Muscle of leg (tissue), 3 donors: ENCODE measurements at regions not wholly inside any gene's neighbourhood (a gene's known extent, or its start where the extent isn't known, plus 50 kb on each side); places are given as distances from the start of the nearest gene placed in this dataset.
"Not testable (repeated sequence)": the region's sequence is repeated elsewhere in the genome, so short reads cannot be mapped to it uniquely, and the experiment has no call there.

Source experiments
- DNase-seq: peaks from one replicate; pipeline ENCODE4 v3.0.0; 2013
- H3K27ac ChIP-seq: one replicate; pipeline ENCODE4 v1.5.1; 2013; ENCODE audit warnings: mild to moderate bottlenecking, low read length, control low read depth
- H3K27me3 ChIP-seq: one replicate; pipeline ENCODE4 v1.6.1; 2013; ENCODE audit warnings: low read length; ENCODE audit not compliant: control insufficient read depth, insufficient read depth
- H3K36me3 ChIP-seq: one replicate; pipeline ENCODE4 v1.6.1; 2013; ENCODE audit warnings: low read length; ENCODE audit not compliant: control insufficient read depth, insufficient read depth
- H3K4me1 ChIP-seq: one replicate; pipeline ENCODE4 v1.6.1; 2013; ENCODE audit warnings: low read length; ENCODE audit not compliant: control insufficient read depth, insufficient read depth
- H3K4me3 ChIP-seq: one replicate; pipeline ENCODE4 v1.5.1; 2013; ENCODE audit warnings: low read length, control low read depth
- H3K9me3 ChIP-seq: replicated peaks from 2 replicates; pipeline ENCODE4 v1.6.1; 2013; ENCODE audit warnings: low read depth, low read length; ENCODE audit not compliant: control insufficient read depth
- WGBS: methylation state at CpG from one replicate; pipeline ENCODE4 v1.1.5; 2013; ENCODE audit warnings: missing lambda C conversion rate; ENCODE audit not compliant: insufficient coverage; 5-methylcytosine and 5-hydroxymethylcytosine counted together

DNA sequence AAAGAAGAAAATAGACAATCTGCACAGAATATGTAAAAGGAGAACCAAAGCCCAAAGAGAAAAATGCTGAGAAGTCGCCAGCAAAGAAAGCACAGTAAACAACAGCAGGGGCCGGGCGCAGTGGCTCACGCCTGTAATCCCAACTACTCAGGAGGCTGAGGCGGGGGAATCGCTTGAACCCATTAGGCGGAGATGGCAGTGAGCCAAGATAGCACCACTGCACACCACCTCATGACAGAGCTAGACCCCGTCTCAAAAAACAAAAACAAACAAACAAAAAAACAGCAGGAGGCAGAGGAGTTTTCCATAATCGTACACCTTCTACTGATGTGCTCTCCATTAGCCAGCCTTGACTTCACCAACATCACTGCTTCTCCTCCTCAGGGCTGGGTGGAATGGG, 153.2 kb downstream of the LYPLAL1 start:
- Histone ChIP-seq H3K4me1 (peaks cover 3% of the 10 kb centered on the region), H3K9me3 (peaks cover 3% of the 10 kb centered on the region), H3K36me3 (peaks cover 2% of the 10 kb centered on the region), H3K4me3 (no peak overlapping the region), H3K27ac (no peak overlapping the region), H3K27me3 (no peaks in the 10 kb centered on the region)
- WGBS, result 91% methylated on average over 4 of the region's 9 CpGs
- no peak for DNase-seq

DNA sequence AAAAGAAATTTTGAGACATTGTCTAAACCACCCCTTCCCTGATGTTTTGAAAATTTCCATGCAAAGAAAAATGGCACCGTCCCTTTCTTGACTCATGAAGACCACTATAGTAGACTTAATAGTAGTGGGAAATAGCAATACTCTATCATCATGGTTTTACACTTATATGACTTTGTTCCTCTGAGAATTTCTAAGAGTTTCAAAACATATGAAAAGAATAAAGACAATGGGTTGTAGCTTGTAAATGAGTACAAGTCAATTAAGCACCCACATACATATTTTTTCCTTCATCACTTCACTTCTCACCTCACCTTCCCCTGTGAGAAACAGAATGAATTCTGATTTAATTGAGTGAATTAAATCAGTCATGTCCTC, 151.7 kb downstream of the LYPLAL1 start:
- Histone ChIP-seq H3K27me3 (no peaks in the 10 kb centered on the region), H3K27ac (no peak overlapping the region), H3K4me1 (peaks cover 3% of the 10 kb centered on the region), H3K36me3 (peaks cover 2% of the 10 kb centered on the region), H3K4me3 (no peak overlapping the region), H3K9me3 (peaks cover 3% of the 10 kb centered on the region)
- no CpG with 5 or more reads among the region's 1 CpG for WGBS
- no peak for DNase-seq

DNA sequence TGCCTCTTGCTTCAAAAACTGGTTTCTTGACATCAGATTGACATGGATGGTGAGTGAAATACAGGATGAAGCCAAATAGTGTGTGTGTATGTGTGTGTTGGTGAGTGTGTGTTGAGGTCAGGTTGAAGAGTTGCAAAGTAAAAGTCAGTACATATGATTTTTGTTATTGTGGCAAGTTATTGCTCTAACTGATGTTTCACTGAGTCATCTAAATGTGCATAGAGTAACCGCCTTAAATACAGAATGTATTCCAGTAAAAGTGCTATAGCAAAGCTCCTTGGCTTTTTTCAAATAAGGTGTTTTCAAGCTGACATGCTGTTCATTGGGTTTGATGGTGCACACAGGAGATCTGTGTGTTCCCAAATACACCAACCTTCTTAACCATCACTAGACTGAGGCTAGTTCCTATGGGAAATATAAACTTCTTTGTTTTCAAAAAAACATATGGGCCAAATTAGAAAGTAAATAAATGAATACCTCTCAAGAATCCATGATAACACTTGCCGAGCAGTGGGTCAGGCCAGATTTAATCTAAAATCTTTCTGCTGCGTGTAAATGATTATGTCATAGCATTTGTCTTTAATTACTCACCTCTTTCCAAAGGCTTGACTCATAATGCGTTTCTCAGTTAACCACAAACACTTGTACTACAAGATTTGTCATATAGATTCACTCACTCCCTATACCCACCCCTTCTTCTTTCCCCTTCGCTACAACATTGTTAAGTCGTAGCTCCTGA, 151.1 kb downstream of the LYPLAL1 start:
- WGBS, result 56% methylated on average over 3 of the region's 6 CpGs
- DNase-seq, result no peak
- Histone ChIP-seq H3K36me3 (peaks cover 2% of the 10 kb centered on the region), H3K27me3 (no peaks in the 10 kb centered on the region), H3K4me3 (no peak overlapping the region), H3K9me3 (peaks cover 3% of the 10 kb centered on the region), H3K27ac (no peak overlapping the region), H3K4me1 (peaks cover 2% of the 10 kb centered on the region)

DNA sequence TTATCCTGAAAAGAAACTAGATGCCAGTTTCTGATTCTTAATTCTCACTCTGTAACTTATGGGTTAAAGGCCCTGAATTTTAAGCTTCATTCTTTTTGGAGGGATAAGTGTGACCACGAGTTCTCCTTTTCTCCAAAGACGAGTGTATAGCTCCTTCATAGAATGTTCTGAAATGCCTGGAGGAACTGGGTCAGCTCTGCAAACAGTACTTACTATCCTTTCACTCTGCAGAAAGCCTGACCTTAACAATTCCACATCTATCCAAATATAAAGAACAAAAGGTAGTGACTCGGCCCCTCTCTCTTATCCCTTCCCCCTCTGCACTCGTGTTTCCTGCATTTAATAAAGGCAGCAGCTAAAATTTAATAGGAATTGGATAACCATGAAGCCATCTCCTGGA, 150.5 kb downstream of the LYPLAL1 start:
- peaks cover 3% of the 10 kb centered on the region for H3K9me3 ChIP-seq
- no peak for DNase-seq
- no peak overlapping the region for H3K27ac ChIP-seq
- WGBS, result no CpG with 5 or more reads among the region's 4 CpGs
- no peaks in the 10 kb centered on the region for H3K4me1 ChIP-seq
- no peaks in the 10 kb centered on the region for H3K27me3 ChIP-seq
- H3K4me3 ChIP-seq, result no peak overlapping the region
- H3K36me3 ChIP-seq, result peaks cover 2% of the 10 kb centered on the region

DNA sequence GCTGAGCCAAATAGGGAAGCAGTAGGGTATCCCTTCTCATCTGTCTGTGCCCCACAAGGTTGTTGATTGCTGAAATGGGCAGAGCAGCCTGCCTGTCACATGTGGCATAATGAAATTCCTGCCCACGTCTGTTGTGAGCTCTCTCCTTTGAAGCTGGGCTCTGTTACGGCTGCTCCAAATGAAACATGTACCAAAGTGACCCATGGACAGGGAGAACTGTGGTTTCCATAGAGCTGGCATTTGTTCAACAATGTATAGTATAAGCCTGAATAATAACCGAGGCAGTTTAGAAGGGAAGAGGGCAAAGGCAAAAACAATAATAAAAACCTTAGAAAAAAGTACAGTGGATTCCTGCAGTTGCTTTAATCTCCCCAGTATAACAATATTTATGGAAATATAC, 149.7 kb downstream of the LYPLAL1 start:
- H3K4me3 ChIP-seq, result no peak overlapping the region
- WGBS, result no CpG with 5 or more reads among the region's 3 CpGs

DNA sequence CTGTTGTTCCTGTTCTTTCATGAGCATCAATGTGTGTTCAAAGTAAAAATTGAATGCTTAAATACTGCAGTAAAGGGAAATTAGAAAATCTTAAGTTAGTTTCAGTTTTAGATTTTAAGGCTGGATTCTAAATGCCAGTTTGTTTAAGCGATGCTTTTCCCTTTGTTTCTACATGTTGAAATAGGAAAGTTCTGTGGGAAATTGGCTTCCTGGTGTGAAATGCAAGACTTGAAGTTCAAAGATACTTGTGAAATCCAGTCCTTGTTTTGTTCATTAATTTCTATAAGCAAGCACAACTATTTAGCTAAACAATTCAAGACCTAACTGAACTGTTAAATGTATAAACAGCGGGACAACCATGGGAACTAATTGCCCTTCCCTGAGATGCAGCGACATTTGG, 149.1 kb downstream of the LYPLAL1 start:
- Histone ChIP-seq H3K9me3 (peaks cover 3% of the 10 kb centered on the region), H3K4me3 (no peak overlapping the region), H3K27ac (no peak overlapping the region), H3K36me3 (peaks cover 2% of the 10 kb centered on the region), H3K4me1 (no peaks in the 10 kb centered on the region), H3K27me3 (no peaks in the 10 kb centered on the region)
- no CpG with 5 or more reads among the region's 3 CpGs for WGBS
- DNase-seq, result no peak

More for the DNA sequence above, 149.7 kb downstream of the LYPLAL1 start:
- Histone ChIP-seq H3K9me3 (peaks cover 3% of the 10 kb centered on the region), H3K27ac (no peak overlapping the region), H3K27me3 (no peaks in the 10 kb centered on the region), H3K36me3 (peaks cover 2% of the 10 kb centered on the region), H3K4me1 (no peaks in the 10 kb centered on the region)
- DNase-seq, result no peak

DNA sequence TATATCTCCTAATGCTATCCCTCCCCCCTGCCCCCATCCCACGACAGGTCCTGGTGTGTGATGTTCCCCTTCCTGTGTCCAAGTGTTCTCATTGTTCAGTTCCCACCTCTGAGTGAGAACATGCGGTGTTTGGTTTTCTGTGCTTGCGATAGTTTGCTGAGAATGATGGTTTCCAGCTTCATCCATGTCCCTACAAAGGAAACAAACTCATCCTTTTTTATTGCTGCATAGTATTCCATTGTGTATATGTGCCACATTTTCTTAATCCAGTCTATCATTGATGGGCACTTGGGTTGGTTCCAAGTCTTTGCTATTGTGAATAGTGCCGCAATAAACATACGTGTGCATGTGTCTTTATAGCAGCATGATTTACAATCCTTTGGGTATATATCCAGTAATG, 146.9 kb downstream of the LYPLAL1 start:
- not testable (repeated sequence) for H3K4me1 ChIP-seq, H3K4me3 ChIP-seq, H3K27me3 ChIP-seq, H3K27ac ChIP-seq, H3K36me3 ChIP-seq, H3K9me3 ChIP-seq, DNase-seq
- no CpG with 5 or more reads among the region's 5 CpGs for WGBS

DNA sequence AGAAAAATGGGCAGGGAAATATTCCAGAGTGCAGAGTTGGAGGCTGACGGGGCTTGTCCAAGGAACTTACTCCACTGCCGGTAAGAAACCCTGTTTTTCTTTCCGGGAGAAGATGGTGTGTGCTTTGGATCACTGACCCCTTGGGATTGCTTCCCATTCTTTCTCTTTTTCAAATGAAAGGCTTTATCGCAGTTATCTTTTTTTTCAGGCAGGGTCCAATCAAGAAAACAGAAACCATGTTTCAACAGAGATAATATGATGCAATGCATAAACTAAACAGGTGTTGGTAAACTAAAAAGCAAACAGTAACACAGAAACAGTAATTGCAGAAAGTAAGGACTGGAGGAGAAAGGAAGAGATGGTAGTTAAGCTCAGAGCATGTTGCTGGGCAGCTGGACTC, 145.1 kb downstream of the LYPLAL1 start:
- DNase-seq, result no peak
- Histone ChIP-seq H3K36me3 (no peaks in the 10 kb centered on the region), H3K4me3 (no peak overlapping the region), H3K27me3 (no peaks in the 10 kb centered on the region), H3K27ac (no peak overlapping the region), H3K4me1 (no peaks in the 10 kb centered on the region), H3K9me3 (peaks cover 4% of the 10 kb centered on the region)
- 80% methylated on average over 2 of the region's 4 CpGs for WGBS

DNA sequence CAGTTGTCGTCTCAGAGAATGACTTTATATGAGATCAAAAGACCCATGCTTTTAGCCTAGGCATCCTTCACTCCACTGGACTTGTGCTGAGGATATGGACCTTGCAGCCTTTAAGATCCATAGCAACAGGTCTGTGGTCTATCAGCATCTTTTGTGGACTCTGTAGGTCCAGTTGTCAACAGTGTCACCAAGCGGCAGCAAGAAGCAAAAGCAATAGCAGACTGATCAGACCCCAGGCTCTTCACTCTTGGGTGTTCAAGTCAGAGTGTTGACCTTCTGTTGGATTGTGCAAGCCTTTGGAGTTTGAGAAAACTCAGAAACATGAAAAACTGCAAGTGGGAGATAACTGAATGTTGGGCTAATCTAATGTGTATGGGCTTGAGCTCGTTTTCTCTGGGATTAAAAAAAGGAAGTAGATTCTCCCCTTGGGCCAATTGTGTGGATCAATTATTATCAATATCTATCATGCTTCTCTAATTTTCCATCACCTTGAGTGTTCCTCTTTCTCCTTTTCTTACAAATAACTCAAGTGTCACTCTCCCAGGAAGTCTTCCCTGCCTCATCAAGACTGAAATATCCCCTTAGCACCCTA, 144.2 kb downstream of the LYPLAL1 start:
- no peaks in the 10 kb centered on the region for H3K36me3 ChIP-seq
- DNase-seq, result no peak
- H3K9me3 ChIP-seq, result peaks cover 4% of the 10 kb centered on the region
- H3K4me1 ChIP-seq, result no peaks in the 10 kb centered on the region
- H3K27me3 ChIP-seq, result no peaks in the 10 kb centered on the region
- H3K4me3 ChIP-seq, result no peak overlapping the region
- H3K27ac ChIP-seq, result no peak overlapping the region
- no CpG with 5 or more reads among the region's 3 CpGs for WGBS

DNA sequence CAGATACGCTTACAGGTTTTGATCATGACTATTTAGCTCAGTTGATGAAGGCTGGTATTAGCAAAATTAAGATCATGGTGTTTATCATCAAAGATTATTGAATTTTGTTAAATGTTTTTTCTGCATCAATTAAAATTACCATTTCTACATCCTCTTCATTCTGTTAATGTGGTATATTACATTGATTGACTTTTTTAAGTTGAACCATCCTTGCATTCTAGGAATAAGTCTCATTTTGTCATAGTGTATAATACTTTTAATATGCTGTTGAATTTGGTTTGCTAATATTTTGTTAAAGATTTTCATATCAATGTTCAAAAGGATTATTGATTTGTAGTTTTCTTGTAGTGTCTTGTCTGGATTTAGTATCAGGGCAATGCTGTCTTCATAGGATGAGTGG, 142.4 kb downstream of the LYPLAL1 start:
- Histone ChIP-seq H3K36me3 (no peaks in the 10 kb centered on the region), H3K27me3 (no peaks in the 10 kb centered on the region), H3K27ac (no peak overlapping the region), H3K9me3 (peaks cover 4% of the 10 kb centered on the region), H3K4me3 (no peak overlapping the region), H3K4me1 (no peaks in the 10 kb centered on the region)
- no peak for DNase-seq
- WGBS, result no CpG with 5 or more reads among the region's 1 CpG
